ENCODE measurements at regions not wholly inside any gene's neighbourhood (a gene's known extent, or its start where the extent isn't known, plus 50 kb on each side); places are given as distances from the start of the nearest gene placed in this dataset.
"Not testable (repeated sequence)": the region's sequence is repeated elsewhere in the genome, so short reads cannot be mapped to it uniquely, and the experiment has no call there.

DNA sequence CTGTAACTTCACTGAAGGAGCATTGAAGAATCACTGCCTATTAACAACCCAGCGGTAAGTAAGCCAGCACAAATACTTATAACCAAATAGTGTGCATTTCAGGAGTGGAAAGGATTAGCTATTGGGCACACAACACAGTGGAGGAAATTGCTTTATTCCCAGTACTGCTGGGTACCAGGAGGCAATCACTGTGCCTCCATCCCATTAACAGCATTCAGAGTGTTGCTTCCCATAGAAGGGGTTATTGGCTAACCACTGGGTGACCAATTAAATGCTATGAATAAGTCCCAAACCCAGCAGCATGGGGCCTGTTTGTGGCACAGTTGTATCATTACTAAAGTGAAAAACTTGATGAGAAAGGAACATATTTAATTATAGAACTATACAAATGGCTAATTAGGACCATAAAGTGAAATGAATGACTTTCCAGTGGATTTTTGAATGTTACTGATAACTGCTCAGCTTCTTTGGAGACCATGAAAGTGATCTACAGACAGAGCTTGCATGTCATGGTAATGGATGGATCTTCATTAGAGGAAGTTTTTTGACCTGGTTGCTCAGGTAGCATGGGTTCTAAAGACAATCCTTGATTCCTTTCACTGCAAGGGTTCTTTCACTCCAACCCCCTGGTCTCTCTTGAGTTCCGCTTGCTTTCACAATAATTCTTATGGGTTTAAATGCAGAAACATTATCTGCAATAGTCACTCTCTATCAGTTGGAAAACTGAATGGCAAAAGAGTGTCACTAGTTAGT is 413.3 kb upstream of the RORB start:
- TF ChIP-seq, protein P1, sequence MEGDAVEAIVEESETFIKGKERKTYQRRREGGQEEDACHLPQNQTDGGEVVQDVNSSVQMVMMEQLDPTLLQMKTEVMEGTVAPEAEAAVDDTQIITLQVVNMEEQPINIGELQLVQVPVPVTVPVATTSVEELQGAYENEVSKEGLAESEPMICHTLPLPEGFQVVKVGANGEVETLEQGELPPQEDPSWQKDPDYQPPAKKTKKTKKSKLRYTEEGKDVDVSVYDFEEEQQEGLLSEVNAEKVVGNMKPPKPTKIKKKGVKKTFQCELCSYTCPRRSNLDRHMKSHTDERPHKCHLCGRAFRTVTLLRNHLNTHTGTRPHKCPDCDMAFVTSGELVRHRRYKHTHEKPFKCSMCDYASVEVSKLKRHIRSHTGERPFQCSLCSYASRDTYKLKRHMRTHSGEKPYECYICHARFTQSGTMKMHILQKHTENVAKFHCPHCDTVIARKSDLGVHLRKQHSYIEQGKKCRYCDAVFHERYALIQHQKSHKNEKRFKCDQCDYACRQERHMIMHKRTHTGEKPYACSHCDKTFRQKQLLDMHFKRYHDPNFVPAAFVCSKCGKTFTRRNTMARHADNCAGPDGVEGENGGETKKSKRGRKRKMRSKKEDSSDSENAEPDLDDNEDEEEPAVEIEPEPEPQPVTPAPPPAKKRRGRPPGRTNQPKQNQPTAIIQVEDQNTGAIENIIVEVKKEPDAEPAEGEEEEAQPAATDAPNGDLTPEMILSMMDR (IDR thresholded peaks at IDR 0.05): no peak
- DNase-seq: no peak
- Mint-ChIP-seq H3K9me3 (peaks cover 12% of the 10 kb centered on the region), H3K27ac (no peak overlapping the region), H3K27me3 (ENCODE audit: low read depth, poor library complexity) (peaks cover 34% of the 10 kb centered on the region), H3K4me3 (no peak overlapping the region), H3K4me1 (no peaks in the 10 kb centered on the region), H3K36me3 (ENCODE audit: low read depth) (no peaks in the 10 kb centered on the region)

DNA sequence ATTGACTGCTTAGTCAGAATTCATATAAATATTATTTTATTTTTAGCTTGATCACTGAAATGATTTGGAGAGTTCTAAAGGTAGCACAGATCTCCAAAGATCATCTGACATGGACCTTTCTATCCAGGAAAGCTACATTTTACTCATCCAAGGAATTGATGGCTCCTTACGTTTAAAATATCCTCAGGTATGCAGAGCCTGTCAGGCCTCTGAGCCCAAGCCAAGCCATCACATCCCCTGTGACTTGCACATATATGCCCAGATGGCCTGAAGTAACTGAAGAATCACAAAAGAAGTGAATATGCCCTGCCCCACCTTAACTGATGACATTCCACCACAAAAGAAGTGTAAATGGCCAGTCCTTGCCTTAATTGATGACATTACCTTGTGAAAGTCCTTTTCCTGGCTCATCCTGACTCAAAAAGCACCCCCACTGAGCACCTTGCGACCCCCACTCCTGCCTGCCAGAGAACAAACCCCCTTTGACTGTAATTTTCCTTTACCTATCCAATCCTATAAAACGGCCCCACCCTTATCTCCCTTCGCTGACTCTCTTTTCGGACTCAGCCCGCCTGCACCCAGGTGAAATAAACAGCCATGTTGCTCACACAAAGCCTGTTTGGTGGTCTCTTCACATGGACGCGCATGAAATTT is 411.6 kb upstream of the RORB start:
- H3K4me3 Mint-ChIP-seq; H3K4me1 Mint-ChIP-seq; H3K9me3 Mint-ChIP-seq; H3K27ac Mint-ChIP-seq; H3K36me3 Mint-ChIP-seq (ENCODE audit: low read depth); DNase-seq: not testable (repeated sequence)
- peaks cover 49% of the 10 kb centered on the region for H3K27me3 Mint-ChIP-seq (ENCODE audit: low read depth, poor library complexity)

DNA sequence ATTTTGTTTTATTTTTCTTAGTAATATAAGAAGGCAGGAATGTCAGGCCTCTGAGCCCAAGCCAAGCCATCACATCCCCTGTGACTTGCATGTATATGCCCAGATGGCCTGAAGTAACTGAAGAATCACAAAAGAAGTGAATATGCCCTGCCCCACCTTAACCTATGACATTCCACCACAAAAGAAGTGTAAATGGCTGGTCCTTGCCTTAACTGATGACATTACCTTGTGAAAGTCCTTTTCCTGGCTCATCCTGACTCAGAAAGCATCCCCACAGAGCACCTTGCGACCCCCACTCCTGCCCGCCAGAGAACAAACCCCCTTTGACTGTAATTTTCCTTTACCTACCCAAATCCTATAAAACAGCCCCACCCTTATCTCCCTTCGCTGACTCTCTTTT is 406.2 kb upstream of the RORB start:
- DNase-seq; H3K9me3 Mint-ChIP-seq; H3K4me3 Mint-ChIP-seq; H3K36me3 Mint-ChIP-seq (ENCODE audit: low read depth); H3K27ac Mint-ChIP-seq; H3K4me1 Mint-ChIP-seq: not testable (repeated sequence)
- H3K27me3 Mint-ChIP-seq (ENCODE audit: low read depth, poor library complexity): peaks cover 44% of the 10 kb centered on the region

DNA sequence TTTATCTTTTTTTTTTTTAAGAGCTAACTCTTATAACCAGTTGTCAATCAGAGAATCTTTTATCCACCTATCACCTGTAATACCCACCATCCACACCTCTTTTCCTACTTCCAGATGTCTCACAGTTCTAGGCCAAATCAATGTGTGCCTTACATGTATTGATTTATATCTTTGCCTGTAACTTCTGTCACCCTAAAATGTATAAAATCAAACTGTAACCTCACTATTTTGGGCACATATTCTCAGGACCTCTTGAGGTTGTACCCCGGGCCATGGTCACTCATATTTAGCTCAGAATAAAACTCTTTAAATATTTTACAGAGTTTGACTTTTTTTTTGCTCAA is 404.7 kb upstream of the RORB start:
- Mint-ChIP-seq H3K9me3 (no peaks in the 10 kb centered on the region), H3K27ac (no peak overlapping the region)
- TF ChIP-seq, protein P1 (IDR thresholded peaks at IDR 0.05): no peak

DNA sequence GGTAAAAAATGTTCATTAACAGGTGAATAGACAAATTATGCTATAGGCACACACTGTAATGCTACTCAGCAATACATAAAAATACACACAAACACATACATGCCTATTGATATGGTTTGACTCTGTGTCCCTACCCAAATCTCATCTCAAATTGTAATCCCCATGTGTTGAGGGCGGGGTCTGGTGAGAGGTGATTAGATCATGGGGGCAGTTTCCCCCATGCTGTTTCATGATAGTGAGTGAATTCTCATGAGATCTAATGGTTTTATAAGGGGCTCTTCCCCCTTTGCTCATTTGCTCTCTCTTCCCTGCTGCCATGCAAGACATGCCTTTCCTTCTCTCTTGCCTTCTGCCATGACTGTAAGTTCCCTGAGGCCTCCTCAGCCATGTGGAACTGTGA is 403.1 kb upstream of the RORB start:
- not testable (repeated sequence) for H3K36me3 Mint-ChIP-seq (ENCODE audit: low read depth); H3K4me3 Mint-ChIP-seq; DNase-seq; H3K27ac Mint-ChIP-seq; H3K4me1 Mint-ChIP-seq; H3K9me3 Mint-ChIP-seq
- peaks cover 16% of the 10 kb centered on the region for H3K27me3 Mint-ChIP-seq (ENCODE audit: low read depth, poor library complexity)

More for the DNA sequence above, 404.7 kb upstream of the RORB start:
- H3K36me3 Mint-ChIP-seq (ENCODE audit: low read depth): no peaks in the 10 kb centered on the region
- peaks cover 29% of the 10 kb centered on the region for H3K27me3 Mint-ChIP-seq (ENCODE audit: low read depth, poor library complexity)
- no peaks in the 10 kb centered on the region for H3K4me1 Mint-ChIP-seq
- no peak for DNase-seq
- H3K4me3 Mint-ChIP-seq: no peak overlapping the region

DNA sequence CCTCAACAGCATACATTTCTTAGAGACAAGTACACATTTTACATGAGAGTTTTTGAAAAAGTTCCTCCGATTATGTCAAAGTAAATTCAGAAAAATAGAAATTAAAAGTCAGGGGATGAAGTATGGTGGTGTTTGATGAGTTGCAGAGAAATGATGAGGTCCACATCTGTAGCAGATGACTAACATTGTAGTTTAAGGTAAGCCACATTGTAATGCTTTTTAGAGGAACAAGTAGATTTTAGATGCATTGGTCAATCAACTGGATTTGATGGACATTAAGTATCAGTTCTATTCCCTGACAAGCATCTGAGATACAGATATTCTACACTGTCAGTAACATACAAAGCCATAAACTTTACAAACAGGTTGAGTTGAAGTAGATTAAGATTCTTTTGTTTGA is 402.4 kb upstream of the RORB start:
- Mint-ChIP-seq H3K36me3 (ENCODE audit: low read depth) (no peaks in the 10 kb centered on the region), H3K9me3 (no peaks in the 10 kb centered on the region), H3K27me3 (ENCODE audit: low read depth, poor library complexity) (peaks cover 9% of the 10 kb centered on the region), H3K4me1 (no peaks in the 10 kb centered on the region), H3K4me3 (no peak overlapping the region), H3K27ac (no peak overlapping the region)
- TF ChIP-seq, protein P1 (IDR thresholded peaks at IDR 0.05): no peak
- DNase-seq: no peak

DNA sequence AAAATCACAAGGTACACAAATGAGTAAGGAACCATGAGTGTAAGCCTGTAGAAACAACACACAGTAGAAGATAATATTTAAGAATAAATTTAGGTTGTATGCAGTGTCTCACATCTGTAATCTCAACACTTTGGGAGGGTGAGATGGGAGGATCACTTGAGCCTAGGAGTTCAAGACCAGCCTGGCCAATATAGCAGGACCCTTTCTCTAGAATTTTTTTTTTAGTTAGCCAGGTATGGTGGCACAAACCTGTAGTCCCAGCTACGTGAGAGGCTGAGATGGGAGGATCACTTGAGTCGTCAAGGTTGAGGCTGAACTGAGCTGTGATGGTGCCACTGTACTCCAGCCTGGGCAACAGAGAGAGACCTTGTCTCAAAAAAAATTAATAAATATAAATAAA is 401.2 kb upstream of the RORB start:
- TF ChIP-seq, protein P1 (IDR thresholded peaks at IDR 0.05): no peak
- Mint-ChIP-seq H3K4me3 (no peak overlapping the region), H3K9me3 (no peaks in the 10 kb centered on the region), H3K27me3 (ENCODE audit: low read depth, poor library complexity) (no peaks in the 10 kb centered on the region), H3K36me3 (ENCODE audit: low read depth) (no peaks in the 10 kb centered on the region), H3K4me1 (no peaks in the 10 kb centered on the region), H3K27ac (no peak overlapping the region)
- DNase-seq: no peak
